ENCODE measurements at regions not wholly inside any gene's neighbourhood (a gene's known extent, or its start where the extent isn't known, plus 50 kb on each side); places are given as distances from the start of the nearest gene placed in this dataset.

DNA sequence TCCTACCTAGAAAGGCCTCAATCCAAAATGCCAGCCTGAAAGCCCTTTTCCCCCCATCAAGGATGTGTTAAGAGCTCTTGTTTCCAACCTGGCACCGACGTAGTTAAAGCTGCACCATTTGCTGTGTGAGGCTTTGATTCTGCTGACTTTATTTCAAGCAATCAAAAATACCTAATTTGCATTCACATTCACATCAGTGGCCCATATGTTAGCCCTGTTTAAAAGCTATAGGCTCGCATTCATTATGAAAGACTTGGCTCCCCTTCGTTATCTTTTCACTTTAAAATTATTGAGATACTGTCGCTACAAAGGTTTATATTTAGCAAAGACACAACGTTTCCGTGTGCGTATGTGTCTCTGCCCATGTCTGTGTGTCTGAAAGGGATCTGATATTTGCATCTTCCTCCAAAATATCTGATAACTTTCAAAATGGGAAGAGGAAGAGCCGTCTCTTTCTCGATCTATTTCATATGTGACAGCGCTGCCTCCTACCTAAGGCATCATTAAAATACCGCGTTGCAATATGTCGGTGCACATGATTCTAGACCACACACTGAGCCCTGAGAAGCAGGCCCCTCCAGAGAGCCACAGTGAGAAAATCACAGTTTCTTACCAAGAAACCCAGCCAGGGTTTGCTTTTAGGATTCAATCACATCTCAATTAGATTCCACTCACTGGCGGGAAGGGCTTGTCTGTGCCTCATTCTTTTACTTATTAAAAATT is 57.1 kb upstream of the ITPRID1 start:
- DNase-seq (ENCODE audit: low spot score), result no peak

GRCh38 chr7:31457551-31457950 is 56.3 kb upstream of the ITPRID1 start:
- no peak for DNase-seq (ENCODE audit: low spot score)

- no peak for DNase-seq (ENCODE audit: low spot score)
Observed at GRCh38 chr7:31458203-31458602, 55.7 kb upstream of the ITPRID1 start.

GRCh38 chr7:31462636-31463035 is 51.3 kb upstream of the ITPRID1 start:
- no peak for DNase-seq (ENCODE audit: low spot score)
